SKM-1 treated with dmso at 0.1 percent for 144 hours (cell line): ENCODE measurements at regions not wholly inside any gene's neighbourhood (a gene's known extent, or its start where the extent isn't known, plus 50 kb on each side); places are given as distances from the start of the nearest gene placed in this dataset.

Source experiments
- DNase-seq: peaks from one replicate; lab custom pipeline; 2025; ENCODE audit not compliant: unreplicated experiment; lab: John Stamatoyannopoulos, UW

DNA sequence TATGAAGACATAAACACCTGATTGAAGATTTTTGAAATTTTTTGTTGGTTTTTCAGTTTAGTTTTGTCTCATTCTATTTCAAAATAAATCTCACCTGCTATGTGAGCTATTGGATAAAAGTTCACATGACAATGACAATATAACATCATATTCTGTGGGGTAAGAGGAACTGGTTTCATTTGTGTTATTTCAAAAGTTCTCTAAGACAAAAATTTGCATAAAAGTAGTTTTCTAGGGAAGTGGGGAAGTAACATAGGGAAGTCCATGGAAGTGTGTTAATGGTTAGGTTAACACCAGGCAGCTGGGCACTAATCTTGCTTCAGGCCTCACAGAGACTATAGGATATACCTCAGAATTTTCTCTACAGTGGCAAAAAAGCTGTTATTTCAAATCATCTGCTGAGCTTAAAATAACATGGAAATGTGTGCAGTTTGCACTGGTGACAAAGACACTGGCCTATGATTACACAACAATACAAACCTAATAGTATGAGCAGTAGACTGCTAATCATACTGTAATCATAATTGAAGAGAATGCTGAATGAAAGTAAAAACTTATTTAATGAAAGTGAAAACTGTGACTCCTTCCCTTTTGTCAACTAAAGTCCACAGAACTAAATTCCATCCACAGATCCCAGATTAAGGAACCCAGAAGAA is 710.6 kb upstream of the TMEM132C start:
- DNase-seq, result no peak

DNA sequence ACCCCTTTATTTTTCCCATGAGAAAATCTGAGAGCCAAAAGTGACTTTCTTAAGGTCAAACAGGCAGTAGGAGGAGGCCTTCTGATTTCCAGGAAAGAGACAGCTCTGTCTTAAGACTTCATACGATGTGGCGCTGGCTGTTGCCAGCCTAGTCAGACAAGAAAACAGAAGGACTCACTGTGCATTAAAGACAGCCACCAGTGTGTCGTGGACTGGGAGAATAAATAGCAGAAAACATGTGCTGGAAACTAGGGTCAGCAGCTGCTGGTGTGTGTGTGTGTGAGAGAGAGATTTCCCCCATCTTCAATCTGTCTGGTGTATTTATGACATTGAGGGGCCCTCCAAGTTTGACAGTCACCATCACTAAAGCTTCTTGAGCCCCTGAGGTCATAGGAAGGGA is 708.6 kb upstream of the TMEM132C start:
- no peak for DNase-seq

DNA sequence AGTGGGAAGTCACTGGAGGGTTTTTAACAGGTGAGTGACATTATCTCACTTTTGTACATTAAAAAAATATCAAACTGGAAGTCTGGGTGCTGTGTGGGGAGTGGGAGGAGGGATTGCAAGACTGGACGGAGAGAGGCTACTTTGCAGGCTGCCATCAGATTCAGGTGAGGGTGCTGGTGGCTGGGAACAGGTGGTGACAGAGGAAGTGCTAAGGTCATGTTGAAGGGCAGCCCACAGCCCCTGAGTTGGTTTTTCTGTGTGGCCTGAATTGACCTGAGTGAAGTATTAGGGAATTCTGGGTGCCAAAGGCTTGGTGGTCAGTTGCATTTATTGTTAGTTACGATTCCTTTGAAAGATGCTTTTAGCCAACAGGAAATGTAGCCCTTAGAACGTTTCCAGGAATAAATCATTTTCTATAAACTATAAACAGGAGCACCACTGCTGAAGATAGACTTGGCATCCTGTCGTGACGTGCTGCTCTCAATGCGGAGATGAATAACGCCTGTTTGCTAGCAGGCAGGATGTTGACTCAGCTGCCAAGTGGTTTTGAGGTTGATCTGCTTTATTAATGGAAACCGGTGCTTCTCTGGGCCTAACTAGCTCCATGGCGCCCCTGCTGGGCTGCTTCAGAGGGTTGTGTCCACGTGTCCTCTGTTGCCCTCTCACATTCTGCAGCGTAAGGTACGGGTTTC is 707.5 kb upstream of the TMEM132C start:
- DNase-seq, result peak; percentile 1

DNA sequence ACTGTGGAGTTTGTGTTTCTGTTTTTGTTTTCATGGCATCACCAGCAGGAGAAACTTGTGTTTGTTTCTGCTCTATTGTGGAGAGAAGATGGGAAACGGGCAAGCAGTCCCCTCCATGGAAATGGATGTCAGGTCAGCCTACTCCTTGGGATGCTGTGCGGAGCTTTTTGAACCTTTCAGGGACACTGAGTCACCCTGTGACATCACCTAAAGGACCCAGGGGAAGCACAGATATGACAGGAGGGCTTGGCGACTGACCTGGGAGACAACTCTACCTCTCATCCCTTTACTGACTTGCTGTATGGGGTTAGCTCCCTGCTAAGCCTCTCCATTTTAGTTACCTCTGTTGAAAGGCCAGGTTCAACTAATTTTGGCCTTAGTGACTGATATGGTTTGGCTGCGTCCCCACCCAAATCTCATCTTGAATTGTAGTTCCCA is 706.9 kb upstream of the TMEM132C start:
- DNase-seq, result no peak

DNA sequence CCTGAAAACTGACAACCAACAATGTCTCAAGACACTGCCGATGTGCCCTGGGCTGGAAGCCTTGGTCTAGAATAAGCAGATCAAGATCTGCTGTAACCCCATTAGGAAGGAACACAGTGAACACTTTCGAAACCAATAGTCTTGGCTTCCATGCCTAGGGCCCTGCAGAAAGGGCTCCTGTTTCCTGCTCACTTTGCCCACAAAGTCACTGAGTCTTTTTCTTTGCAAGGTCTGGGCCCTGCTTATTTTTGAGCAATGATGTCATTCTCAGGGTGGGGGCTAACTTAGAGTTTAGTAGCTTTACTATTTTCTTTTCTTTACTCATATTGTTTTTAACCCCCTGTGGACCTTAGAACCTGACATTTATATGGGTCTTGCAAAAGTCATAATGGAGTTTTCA is 704.2 kb upstream of the TMEM132C start:
- no peak for DNase-seq

DNA sequence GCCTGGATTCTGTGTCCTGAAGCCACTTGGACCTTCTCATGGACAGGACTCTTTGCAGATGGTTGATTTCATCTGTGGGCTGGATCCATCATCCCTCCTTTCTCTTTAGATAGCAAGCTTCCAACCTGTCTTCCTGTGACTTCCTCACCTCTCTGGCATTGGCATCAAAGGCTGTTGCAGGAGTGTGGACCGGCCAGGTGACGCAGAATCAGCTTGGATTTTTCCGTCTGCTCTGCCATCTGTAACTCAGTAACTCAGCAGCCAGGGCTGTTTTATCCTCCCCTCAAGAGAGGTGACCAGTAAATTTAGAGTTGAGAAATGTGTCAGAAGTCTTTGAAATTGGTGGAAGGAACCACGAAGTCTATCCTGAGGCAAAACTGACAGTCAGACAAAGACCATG is 701.7 kb upstream of the TMEM132C start:
- no peak for DNase-seq

DNA sequence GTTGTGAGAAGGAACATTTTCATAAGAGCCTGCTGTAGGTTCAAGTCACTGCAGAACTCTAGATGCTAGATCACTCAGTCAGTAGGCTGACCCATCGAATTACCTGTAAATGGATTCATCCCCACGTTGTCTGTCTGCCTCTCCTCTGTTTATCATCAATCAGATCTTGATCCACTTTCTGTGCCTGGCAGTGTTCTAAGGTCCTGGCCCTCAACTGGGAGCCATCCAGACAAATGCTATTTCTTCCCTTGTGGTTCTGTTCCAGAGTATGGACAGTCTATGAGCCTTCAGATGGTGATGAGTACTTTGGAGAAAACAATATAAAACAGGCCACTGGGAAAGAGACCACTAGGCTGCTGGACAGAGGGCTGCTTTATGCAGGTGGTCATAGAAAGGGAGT is 699.4 kb upstream of the TMEM132C start:
- no peak for DNase-seq

DNA sequence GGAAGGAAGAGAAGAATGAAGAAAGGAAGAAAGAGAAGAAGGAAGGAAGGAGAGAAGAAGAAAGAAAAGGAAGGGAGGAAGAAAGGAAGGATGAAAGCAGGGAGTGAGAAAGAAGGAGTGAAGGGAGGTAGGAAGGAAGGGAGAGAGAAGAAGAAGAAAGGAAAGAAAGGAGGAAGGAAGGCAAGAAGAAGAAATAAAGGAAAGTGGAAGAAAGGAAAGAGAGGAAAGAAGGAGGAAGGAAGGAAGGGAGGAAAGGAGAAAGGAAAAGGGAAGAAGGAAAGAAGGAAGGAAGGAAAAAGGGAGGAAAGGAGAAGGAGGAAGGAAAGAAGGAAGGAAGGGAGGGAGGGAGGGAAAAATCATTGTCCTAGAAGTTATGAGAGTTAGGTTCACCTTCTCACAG is 696.6 kb upstream of the TMEM132C start:
- no peak for DNase-seq

DNA sequence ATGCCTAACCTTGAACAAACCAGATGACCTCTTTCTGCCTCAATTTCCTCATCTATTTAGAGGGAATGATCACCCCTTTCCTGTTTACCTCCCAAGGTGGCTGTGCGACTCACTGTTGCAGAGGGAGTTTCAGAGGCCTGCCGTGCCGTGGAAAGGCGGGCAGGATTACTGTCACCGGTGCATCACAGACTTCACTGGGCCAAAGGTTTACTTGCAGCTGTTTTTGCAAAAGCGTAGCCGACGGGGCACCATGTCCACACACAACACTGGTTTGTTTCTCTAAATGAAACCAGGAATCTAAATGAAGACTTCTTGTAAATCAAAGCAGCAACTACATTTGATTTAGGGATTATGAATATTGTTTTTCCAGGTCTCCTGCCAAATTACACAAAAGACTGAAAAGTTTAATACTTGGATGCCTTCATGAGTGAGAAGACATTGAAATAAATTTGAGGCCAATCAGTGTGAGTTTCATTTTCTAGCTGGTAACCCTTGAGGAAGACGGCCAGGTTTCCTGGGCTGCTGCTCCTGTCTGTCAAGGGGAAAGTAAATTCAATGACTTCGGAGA is 696.1 kb upstream of the TMEM132C start:
- no peak for DNase-seq

DNA sequence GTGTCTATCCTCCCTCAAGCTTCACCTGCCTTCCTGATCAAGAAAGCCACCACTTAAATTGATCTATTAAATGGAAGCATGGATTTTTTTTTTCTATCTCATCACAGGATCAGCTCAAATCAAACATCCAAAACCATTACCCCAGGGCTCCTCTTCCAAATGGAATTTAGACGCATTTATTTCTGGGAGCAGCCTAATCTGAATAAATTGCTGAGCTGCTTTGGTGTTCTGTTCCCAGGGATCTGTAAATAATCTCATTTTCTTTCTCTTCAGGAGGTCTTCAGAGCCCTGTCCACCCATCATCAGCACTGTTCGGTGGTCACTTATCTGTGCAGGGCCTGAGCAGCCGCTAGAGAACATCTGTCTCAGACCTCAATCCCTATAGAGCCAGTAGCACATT is 695.4 kb upstream of the TMEM132C start:
- DNase-seq, result no peak

DNA sequence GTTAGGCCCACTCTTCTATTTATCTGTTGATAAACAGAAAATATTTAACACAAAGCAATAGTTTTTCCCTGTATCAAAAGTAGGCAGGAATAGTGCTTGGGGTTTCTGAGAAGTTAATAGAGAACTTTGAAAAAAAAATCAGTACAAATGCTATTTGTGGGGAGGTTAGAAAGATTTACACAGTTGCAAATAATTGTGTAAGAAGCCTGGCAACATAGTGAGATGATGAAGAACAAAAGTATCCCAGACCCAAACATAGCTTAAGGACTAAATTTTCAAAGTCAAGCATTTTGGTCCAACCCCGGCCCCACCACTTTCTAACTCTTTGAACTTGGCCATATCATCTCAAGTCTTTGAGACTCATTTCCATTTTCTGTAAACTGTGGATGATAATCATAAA is 687.5 kb upstream of the TMEM132C start:
- DNase-seq, result no peak

DNA sequence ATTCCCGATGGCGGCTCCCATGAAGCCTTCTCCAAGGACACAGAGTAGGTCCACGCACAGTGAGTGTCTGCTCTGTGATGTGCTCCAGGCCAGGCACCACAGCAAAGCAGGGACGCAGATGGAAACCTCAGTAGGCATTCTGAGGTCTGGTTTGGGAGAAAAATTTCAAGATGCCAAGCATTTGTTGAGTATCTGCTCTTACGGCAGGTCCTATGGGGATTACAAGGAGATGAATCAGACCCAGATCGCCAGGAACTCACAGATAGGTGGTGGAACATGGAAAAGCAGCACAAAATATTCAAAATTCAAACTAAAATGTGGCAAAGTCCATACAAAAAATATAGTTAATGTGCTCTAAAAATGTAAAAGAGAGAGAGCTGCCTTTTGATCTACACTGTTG is 684.9 kb upstream of the TMEM132C start:
- DNase-seq, result no peak

DNA sequence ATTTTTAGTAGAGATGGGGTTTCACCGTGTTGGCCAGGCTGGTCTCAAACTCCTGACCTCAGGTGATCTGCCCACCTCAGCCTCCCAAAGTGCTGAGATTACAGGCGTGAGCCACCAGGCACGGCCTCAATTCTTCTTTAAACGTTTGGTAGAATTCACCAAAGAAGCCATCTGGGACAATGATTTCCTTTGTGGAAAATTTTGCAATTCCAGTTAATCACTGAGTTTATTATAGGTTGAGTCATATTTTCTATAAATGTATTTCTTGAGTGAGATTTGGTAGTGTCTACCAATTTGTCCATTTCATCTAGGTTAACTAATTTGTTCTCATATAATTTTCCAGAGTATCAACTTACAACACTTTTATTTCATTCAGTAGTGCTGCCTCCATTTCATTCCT is 683.9 kb upstream of the TMEM132C start:
- DNase-seq, result no peak

DNA sequence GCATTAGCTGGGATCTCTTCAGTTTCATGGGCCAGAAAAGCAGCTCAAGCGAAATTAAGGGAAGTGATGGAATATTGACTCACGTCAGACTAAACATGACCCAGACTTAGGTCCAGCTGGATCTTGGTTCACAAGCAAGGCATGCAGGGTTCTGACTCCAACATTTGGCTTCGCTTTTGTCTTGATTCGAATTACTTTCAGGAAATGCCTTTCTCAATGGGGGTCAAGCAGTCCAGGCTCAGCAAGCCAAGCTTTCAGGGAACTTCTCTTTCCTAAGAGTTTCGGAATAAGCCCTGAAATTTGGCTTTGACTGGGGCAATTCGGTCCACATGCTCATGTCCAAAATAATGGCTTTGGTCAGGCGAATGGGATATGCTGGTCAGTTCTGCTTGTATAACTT is 678.7 kb upstream of the TMEM132C start:
- no peak for DNase-seq

DNA sequence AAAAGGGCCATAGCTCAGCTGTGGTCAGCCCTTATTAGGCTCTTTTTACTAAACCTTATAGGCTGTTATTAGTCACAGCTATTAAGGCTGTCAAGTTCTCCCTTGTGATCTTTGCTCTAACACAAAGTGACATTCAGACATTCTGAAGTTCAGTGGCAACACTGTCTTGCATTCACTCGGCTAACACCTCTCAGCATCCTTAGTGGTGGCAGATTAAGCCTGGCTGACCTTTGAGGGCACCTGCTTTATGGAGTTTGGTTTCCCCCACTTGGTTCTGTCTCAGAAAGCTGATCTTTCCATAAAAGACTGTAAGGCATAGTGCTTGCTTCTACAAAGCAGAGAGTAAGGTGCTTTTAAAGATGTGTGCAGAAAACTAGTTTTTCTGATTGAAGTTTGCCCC is 677.4 kb upstream of the TMEM132C start:
- DNase-seq, result no peak

DNA sequence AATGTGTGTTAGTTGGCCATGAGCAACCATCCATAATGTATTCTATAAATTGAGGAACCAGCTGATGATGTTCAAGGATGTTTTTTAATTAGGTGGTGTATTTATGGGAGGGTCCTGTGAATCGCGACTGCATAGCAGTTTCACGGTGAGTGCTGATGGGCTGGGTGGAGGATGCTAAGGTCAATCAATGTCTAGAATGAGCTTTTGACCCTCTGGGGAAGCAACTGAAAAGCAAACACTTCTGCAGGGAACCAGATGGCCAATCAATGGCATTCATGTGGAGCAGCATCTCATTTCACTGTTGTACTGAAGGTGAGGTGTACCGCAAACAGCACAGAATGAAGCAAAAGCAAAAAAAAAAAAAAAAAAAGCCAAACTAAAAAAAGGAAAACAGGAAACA is 676.1 kb upstream of the TMEM132C start:
- no peak for DNase-seq

DNA sequence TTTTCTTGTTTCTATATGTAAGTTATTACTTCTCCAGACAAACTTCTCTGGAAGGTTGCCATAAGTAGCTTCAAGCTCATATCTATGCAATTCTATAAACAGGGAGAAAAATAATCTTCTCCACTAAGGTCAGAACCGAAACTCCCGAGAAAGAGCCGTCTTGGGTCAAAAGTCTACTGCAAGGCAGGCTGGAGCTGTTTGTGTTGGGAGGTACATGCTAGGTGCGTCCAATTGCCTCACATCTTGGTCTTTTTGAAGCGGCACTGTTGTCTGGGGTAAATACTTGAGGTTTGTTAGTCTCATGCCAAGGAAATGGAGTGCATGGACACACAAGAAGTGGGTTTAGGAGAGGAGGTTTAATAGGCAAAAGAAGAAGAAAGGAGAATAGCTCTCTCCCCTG is 674.7 kb upstream of the TMEM132C start:
- DNase-seq, result no peak

DNA sequence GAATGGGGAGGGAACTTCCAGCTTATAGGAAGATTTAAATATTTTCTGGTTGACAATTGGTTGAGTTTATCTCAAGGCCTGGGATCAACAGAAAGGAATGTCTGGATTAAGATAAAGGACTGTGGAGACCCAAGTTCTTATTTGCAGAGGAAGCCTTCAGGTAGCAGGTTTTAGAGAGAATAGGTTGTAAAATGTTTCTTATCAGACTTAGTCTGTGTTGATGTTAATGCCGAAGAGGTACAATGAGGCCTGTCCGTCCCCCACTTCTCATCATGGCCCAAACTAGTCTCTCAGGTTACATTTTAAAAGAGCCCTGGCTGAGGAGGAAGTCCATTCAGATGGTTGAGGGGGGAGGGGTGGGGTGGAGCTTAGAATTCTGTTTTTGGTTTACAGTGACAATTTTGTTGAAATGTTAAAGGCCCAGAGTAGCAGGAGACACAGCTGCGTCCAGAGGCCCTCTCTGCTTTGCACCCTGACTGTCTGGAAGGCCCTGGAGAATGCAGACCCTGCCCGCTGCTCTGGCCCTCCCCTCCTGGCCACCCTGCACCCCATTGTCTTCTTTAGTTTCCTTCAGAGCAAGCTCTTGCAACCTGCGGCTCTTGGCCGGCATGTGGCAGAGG is 672.5 kb upstream of the TMEM132C start:
- no peak for DNase-seq

DNA sequence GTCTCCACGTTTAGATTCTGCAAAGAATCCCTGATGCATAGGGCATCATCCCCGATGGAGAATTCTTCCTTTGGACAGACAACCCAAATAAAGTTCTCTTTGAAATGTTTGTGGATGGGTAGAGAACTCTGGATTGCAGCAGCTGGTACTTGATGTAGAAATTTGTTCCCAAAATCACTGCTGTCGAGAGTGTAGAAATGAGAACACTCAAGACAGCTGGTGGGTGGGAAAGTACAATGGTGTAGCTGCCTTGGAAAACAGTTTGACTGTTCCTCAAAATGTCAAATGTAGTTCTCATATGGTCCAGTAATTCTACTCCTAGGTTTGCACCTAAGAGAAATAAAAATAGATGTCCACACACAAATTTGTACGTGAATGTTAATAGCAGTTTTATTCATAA is 671.5 kb upstream of the TMEM132C start:
- DNase-seq, result no peak

DNA sequence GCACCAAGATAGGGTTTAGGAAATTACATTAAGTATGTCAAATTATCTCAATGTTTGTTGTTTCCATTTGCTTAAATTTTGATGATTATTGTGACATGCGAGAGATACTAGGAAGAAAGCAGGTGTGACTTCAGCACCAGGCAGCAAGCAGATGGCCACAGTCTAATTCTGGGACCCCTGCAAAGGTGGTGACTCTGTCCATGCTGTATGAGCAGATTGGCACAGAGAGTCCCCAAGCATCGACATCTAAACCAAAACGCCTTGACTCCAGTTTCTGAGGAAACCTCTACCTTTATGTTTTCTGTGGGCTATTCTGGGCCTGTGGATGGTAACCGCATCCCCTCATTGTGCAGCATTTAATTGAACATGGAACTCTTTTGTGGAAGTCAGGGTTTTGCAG is 670.1 kb upstream of the TMEM132C start:
- DNase-seq, result no peak

DNA sequence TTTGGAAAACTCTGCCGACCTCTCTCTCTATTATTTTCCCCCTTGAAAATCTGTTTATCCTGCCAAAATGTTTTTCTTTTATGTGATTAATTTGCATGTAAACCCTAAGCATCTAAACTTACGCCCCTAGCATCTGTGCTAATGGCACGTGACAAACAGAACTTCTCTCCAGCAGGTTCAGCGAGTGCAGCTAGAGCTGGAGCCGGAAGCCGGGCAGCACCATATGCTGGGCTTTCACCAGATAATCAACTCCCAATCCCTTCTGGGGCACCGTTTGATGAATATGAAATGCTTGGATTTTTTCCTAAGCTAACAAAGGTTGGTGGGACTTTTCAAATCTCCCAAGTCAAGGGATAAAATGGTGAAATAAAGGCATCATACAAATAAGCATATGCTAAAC is 667.5 kb upstream of the TMEM132C start:
- no peak for DNase-seq

DNA sequence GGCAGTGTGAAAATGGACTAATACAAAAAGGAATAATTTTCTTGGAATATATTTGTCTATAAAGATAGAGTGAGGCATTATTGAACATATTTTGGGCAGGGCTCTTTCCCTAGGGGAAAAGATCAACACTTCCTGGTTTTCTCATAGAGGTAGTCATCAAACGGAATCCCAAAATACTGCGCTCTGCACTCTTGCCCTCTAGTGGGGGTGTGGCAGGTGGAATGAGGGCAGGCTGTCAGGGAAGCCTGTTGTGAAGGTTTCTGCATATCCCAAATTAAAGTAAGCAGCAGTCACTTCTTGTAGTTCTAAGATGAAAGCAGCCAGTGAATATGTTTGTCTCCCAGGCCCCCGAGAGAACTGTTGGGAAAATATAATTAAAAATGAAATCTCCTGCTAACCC is 666.8 kb upstream of the TMEM132C start:
- DNase-seq, result no peak
